22Rv1 (cell line): ENCODE measurements at regions not wholly inside any gene's neighbourhood (a gene's known extent, or its start where the extent isn't known, plus 50 kb on each side); places are given as distances from the start of the nearest gene placed in this dataset.

Source experiments
- H3K27ac ChIP-seq: fragments of 450-650 bp; 2 replicates; pipeline ENCODE4 v1.5.1; 2017
- ZFX ChIP-seq: fragments of 450-650 bp; IDR thresholded peaks from 2 replicates; pipeline ENCODE4 v1.6.1; 2017; ENCODE audit warnings: antibody characterized with exemption, borderline replicate concordance
- TF ChIP-seq, protein P1 (sequence below): fragments of 450-650 bp; IDR thresholded peaks from 2 replicates; pipeline ENCODE4 v1.5.1; 2017; ENCODE audit warnings: mild to moderate bottlenecking

GRCh38 chr1:78281580-78281979 lies 209.2 kb upstream of the PTGFR start:
- no peak overlapping the region for H3K27ac ChIP-seq

GRCh38 chr1:78283691-78284090 lies 207.1 kb upstream of the PTGFR start:
- H3K27ac ChIP-seq, result no peak overlapping the region
- TF ChIP-seq, protein P1, sequence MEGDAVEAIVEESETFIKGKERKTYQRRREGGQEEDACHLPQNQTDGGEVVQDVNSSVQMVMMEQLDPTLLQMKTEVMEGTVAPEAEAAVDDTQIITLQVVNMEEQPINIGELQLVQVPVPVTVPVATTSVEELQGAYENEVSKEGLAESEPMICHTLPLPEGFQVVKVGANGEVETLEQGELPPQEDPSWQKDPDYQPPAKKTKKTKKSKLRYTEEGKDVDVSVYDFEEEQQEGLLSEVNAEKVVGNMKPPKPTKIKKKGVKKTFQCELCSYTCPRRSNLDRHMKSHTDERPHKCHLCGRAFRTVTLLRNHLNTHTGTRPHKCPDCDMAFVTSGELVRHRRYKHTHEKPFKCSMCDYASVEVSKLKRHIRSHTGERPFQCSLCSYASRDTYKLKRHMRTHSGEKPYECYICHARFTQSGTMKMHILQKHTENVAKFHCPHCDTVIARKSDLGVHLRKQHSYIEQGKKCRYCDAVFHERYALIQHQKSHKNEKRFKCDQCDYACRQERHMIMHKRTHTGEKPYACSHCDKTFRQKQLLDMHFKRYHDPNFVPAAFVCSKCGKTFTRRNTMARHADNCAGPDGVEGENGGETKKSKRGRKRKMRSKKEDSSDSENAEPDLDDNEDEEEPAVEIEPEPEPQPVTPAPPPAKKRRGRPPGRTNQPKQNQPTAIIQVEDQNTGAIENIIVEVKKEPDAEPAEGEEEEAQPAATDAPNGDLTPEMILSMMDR, result no peak
- TF ChIP-seq ZFX, result no peak

More at GRCh38 chr1:78281580-78281979, 209.2 kb upstream of the PTGFR start:
- no peak for TF ChIP-seq ZFX
- TF ChIP-seq, protein P1, result no peak

- TF ChIP-seq ZFX, result no peak
- TF ChIP-seq, protein P1, result no peak
- no peak overlapping the region for H3K27ac ChIP-seq
Observed at GRCh38 chr1:78284354-78284753, 206.4 kb upstream of the PTGFR start.

DNA sequence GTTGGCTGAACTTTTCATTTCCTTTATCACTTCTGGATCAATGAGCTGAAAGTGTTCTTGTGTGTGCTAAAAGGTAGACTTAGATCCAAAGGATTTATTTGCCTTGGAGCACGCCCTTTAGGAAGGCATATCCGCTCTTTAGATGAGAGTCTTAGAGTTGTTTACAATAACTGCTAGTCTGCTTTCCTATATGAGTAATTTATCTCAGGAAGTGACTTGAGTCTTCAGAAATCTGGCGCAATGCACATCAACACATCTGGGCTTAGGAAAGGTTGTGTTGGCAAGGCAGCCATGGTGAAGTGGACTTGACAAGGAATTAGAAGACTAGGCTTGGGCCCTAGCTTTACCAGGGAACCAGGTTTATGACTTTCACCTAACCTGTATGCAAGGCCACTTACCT lies 204.1 kb upstream of the PTGFR start:
- H3K27ac ChIP-seq, result no peak overlapping the region
- no peak for TF ChIP-seq ZFX
- TF ChIP-seq, protein P1, result no peak

GRCh38 chr1:78289603-78290002 lies 201.2 kb upstream of the PTGFR start:
- H3K27ac ChIP-seq, result no peak overlapping the region
- TF ChIP-seq, protein P1, result no peak
- no peak for TF ChIP-seq ZFX

GRCh38 chr1:78291418-78291817 lies 199.4 kb upstream of the PTGFR start:
- TF ChIP-seq ZFX, result no peak
- TF ChIP-seq, protein P1, result no peak
- H3K27ac ChIP-seq, result no peak overlapping the region

DNA sequence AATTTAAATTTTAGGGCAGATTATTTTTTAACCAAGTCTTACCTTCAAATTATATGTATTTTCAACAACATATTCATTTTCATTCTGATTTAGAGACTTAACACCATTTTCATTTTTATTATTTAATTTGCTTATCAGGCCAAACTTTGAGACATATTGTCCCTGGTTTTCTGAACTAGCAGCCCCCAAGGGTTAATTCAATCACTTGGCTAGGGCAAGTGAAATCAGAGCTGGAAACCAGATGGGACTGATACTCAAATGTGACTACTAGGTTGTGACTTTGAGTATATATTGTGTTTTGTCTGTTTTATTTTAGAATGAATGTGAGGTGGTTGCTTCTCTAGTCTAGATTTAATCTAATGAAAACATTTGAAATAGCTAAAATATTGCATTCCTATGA lies 198.9 kb upstream of the PTGFR start:
- H3K27ac ChIP-seq, result no peak overlapping the region
- TF ChIP-seq, protein P1, result no peak
- TF ChIP-seq ZFX, result no peak
